ENCODE measurements at regions not wholly inside any gene's neighbourhood (a gene's known extent, or its start where the extent isn't known, plus 50 kb on each side); places are given as distances from the start of the nearest gene placed in this dataset.

- TF ChIP-seq EZH2 (IDR thresholded peaks at IDR 0.05; ENCODE audit: borderline replicate concordance, low read depth, low read length, severe bottlenecking) (no peak), CTCF (IDR thresholded peaks at IDR 0.05; ENCODE audit: extremely low read depth in 1 of 2, insufficient read depth in 1 of 2, low read depth in 1 of 2, low read length in 2 of 2) (no peak), POLR2A (IDR thresholded peaks at IDR 0.05; ENCODE audit: low read depth, low read length) (no peak)
Measured at GRCh38 chr2:193462411-193462810, 1267.7 kb upstream of the TMEFF2 start.

Measured in endothelial cell of umbilical vein (primary cell).